ENCODE measurements at regions not wholly inside any gene's neighbourhood (a gene's known extent, or its start where the extent isn't known, plus 50 kb on each side); places are given as distances from the start of the nearest gene placed in this dataset.

GRCh38 chr1:194161591-194161990 lies 975.2 kb upstream of the B3GALT2 start:
- TF ChIP-seq CBX3 (IDR thresholded peaks at IDR 0.05; ENCODE audit: low read depth) (no peak), EGR1 (IDR thresholded peaks at IDR 0.05; ENCODE audit: low read depth) (no peak), EZH2 (IDR thresholded peaks at IDR 0.05) (no peak), ATF3 (IDR thresholded peaks at IDR 0.05) (no peak), TCF7L2 (IDR thresholded peaks at IDR 0.05; ENCODE audit: borderline replicate concordance, extremely low read depth, insufficient read depth, insufficient read length) (no peak), ZNF274 (IDR thresholded peaks at IDR 0.05; ENCODE audit: low read depth, low read length) (no peak), CTCF (IDR thresholded peaks at IDR 0.05 in 2 of 3, conservative IDR thresholded peaks at IDR 0.05 in 1 of 3; ENCODE audit: borderline replicate concordance in 1 of 3, insufficient read depth in 1 of 3, low read depth in 2 of 3, low read length in 2 of 3) (no peak), FOSL1 (IDR thresholded peaks at IDR 0.05; ENCODE audit: low read depth) (no peak), SIN3A (IDR thresholded peaks at IDR 0.05; ENCODE audit: low read depth) (no peak), POLR2A (IDR thresholded peaks at IDR 0.05; ENCODE audit: borderline replicate concordance, extremely low read depth, insufficient read depth, insufficient read length) (no peak), POLR2AphosphoS5 (IDR thresholded peaks at IDR 0.05; ENCODE audit: low read depth, low read length) (no peak), REST (IDR thresholded peaks at IDR 0.05; ENCODE audit: low read depth) (no peak)

All from HCT116 (cell line).